Liver (tissue), 8 donors: ENCODE measurements at regions not wholly inside any gene's neighbourhood (a gene's known extent, or its start where the extent isn't known, plus 50 kb on each side); places are given as distances from the start of the nearest gene placed in this dataset.

Experiments
- DNase-seq: peaks from one replicate; pipeline ENCODE4 v3.0.0-alpha.2; 2017; ENCODE audit warnings: low spot score
- H3K27ac ChIP-seq, 2 donors: one replicate each; pipeline ENCODE4 v1.7.0; 2013; ENCODE audit warnings: inconsistent platforms in 2 of 2, low read length in 2 of 2, control low read depth in 1 of 2, low read depth in 1 of 2, mild to moderate bottlenecking in 1 of 2
- H3K27me3 ChIP-seq, 4 donors: one replicate each; pipeline versions ENCODE4 v1.6.1 to v1.7.0; 2013; ENCODE audit warnings: low read length in 3 of 4, inconsistent platforms in 1 of 4, mild to moderate bottlenecking in 1 of 4, moderate library complexity in 1 of 4; ENCODE audit not compliant: control insufficient read depth in 4 of 4, insufficient read depth in 4 of 4
- H3K36me3 ChIP-seq, 4 donors: one replicate each; pipeline versions ENCODE4 v1.6.1 to v1.7.0; 2013; ENCODE audit warnings: low read length in 3 of 4, mild to moderate bottlenecking in 3 of 4, low read depth in 1 of 4, moderate library complexity in 1 of 4; ENCODE audit not compliant: control insufficient read depth in 4 of 4, insufficient read depth in 3 of 4
- H3K4me1 ChIP-seq, 4 donors: one replicate each; pipeline versions ENCODE4 v1.6.1 to v1.7.0; 2013; ENCODE audit warnings: low read length in 3 of 4, mild to moderate bottlenecking in 3 of 4, moderate library complexity in 1 of 4; ENCODE audit not compliant: control insufficient read depth in 4 of 4, insufficient read depth in 4 of 4
- H3K4me3 ChIP-seq, 3 donors: one replicate each; pipeline versions ENCODE4 v1.6.1 to v1.7.0; 2013; ENCODE audit warnings: low read length in 3 of 3, control low read depth in 1 of 3, low read depth in 1 of 3, mild to moderate bottlenecking in 1 of 3
- H3K9ac ChIP-seq, 2 donors: one replicate each; pipeline ENCODE4 v1.7.0; 2013; ENCODE audit warnings: low read length in 2 of 2, mild to moderate bottlenecking in 2 of 2, moderate library complexity in 2 of 2, control low read depth in 1 of 2, low read depth in 1 of 2
- H3K9me3 ChIP-seq, 4 donors: one replicate each; pipeline versions ENCODE4 v1.6.1 to v1.7.0; 2013; ENCODE audit warnings: low read length in 3 of 4; ENCODE audit not compliant: control insufficient read depth in 4 of 4
- EGR1 ChIP-seq, 2 donors: IDR thresholded peaks; 2 replicates each; pipeline ENCODE4 v1.6.1; 2016 to 2018; ENCODE audit warnings: antibody characterized with exemption in 2 of 2, low read depth in 2 of 2
- FOXA1 ChIP-seq: IDR thresholded peaks from 2 replicates; pipeline ENCODE4 v1.6.1; 2016; ENCODE audit warnings: antibody characterized with exemption
- FOXA2 ChIP-seq: IDR thresholded peaks from 2 replicates; pipeline ENCODE4 v1.6.1; 2016; ENCODE audit warnings: antibody characterized with exemption
- HNF4G ChIP-seq: IDR thresholded peaks from 2 replicates; pipeline ENCODE4 v1.6.1; 2016; ENCODE audit warnings: antibody characterized with exemption
- JUND ChIP-seq, 2 donors: IDR thresholded peaks; 2 replicates each; pipeline ENCODE4 v1.6.1; 2016; ENCODE audit warnings: antibody characterized with exemption in 2 of 2
- NR2F2 ChIP-seq: IDR thresholded peaks from 2 replicates; pipeline ENCODE4 v1.6.1; 2016; ENCODE audit warnings: antibody characterized with exemption
- RXRA ChIP-seq, 2 donors: IDR thresholded peaks; 2 replicates each; pipeline ENCODE4 v1.6.1; 2017 to 2018; ENCODE audit warnings: antibody characterized with exemption in 2 of 2, mild to moderate bottlenecking in 1 of 2
- SP1 ChIP-seq: IDR thresholded peaks from 2 replicates; pipeline ENCODE4 v1.6.1; 2018; ENCODE audit warnings: antibody characterized with exemption, mild to moderate bottlenecking
- TAF1 ChIP-seq: conservative IDR thresholded peaks from 2 replicates; pipeline ENCODE4 v1.6.1; 2016; ENCODE audit warnings: antibody characterized with exemption, mild to moderate bottlenecking
- YY1 ChIP-seq: IDR thresholded peaks from 2 replicates; pipeline ENCODE4 v1.6.1; 2016; ENCODE audit warnings: antibody characterized with exemption, mild to moderate bottlenecking
- WGBS: extraction: QIAGEN DNeasy Blood & Tissue Kit; methylation state at CpG from one replicate; pipeline ENCODE4 v1.1.7; 2013; 5-methylcytosine and 5-hydroxymethylcytosine counted together
- TF ChIP-seq, protein P1 (sequence below): IDR thresholded peaks from 2 replicates; pipeline ENCODE4 v1.6.1; 2016; ENCODE audit warnings: antibody characterized with exemption
- TF ChIP-seq, protein P2 (sequence below): IDR thresholded peaks from 2 replicates; pipeline ENCODE4 v1.6.1; 2016; ENCODE audit warnings: antibody characterized with exemption
- TF ChIP-seq, protein P3 (sequence below): fragments of 150-350 bp; IDR thresholded peaks from 2 replicates; pipeline ENCODE4 v1.5.1; 2017; ENCODE audit warnings: improper control_type of control experiment, low read depth, low read length; ENCODE audit not compliant: missing input control
- TF ChIP-seq, protein P4 (sequence below): IDR thresholded peaks from 2 replicates; pipeline ENCODE4 v1.6.1; 2016; ENCODE audit warnings: antibody characterized with exemption
- TF ChIP-seq, protein P5 (sequence below): IDR thresholded peaks from 2 replicates; pipeline ENCODE4 v1.6.1; 2016; ENCODE audit warnings: antibody characterized with exemption, mild to moderate bottlenecking
- donor health status: healthy.
- donor health status: healthy.
- donor health status: healthy.
- donor health status: healthy.
- donor health status: healthy.

DNA sequence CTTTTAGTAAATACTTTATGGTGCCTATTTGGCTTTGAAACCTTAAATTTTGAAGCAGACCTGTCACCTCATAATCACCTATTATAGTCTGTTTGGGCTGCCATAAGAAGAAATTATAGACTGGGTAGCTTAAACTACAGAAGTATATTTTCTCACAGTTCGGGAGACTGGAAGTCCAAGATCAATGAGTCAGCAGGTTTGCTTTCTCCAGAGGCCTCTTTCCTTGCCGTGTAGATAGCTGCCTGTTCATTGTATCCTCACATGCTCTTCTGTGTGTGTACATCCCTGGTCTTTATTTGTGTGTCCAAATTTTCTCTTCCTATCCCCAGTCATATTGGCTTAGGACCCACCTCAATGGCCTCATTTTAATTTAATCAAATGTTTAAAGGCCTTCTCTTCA lies 518.2 kb downstream of the ADGRL2 start:
- H3K27ac ChIP-seq = no peak overlapping the region
- peaks cover 0 to 2% (median 0%) of the 10 kb centered on the region in 4 donors for H3K4me1 ChIP-seq
- WGBS = 83% methylated on average over 2 of the region's 2 CpGs
- DNase-seq = no peak
- TF ChIP-seq, protein P1, sequence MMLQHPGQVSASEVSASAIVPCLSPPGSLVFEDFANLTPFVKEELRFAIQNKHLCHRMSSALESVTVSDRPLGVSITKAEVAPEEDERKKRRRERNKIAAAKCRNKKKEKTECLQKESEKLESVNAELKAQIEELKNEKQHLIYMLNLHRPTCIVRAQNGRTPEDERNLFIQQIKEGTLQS = no peak
- TF ChIP-seq NR2F2 = no peak
- TF ChIP-seq, protein P2, sequence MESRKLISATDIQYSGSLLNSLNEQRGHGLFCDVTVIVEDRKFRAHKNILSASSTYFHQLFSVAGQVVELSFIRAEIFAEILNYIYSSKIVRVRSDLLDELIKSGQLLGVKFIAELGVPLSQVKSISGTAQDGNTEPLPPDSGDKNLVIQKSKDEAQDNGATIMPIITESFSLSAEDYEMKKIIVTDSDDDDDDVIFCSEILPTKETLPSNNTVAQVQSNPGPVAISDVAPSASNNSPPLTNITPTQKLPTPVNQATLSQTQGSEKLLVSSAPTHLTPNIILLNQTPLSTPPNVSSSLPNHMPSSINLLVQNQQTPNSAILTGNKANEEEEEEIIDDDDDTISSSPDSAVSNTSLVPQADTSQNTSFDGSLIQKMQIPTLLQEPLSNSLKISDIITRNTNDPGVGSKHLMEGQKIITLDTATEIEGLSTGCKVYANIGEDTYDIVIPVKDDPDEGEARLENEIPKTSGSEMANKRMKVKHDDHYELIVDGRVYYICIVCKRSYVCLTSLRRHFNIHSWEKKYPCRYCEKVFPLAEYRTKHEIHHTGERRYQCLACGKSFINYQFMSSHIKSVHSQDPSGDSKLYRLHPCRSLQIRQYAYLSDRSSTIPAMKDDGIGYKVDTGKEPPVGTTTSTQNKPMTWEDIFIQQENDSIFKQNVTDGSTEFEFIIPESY = no peak
- H3K9me3 ChIP-seq = no peaks in the 10 kb centered on the region
- H3K36me3 ChIP-seq = no peaks in the 10 kb centered on the region
- H3K27me3 ChIP-seq = no peaks in the 10 kb centered on the region
- no peak overlapping the region for H3K4me3 ChIP-seq
- no peak overlapping the region for H3K9ac ChIP-seq

DNA sequence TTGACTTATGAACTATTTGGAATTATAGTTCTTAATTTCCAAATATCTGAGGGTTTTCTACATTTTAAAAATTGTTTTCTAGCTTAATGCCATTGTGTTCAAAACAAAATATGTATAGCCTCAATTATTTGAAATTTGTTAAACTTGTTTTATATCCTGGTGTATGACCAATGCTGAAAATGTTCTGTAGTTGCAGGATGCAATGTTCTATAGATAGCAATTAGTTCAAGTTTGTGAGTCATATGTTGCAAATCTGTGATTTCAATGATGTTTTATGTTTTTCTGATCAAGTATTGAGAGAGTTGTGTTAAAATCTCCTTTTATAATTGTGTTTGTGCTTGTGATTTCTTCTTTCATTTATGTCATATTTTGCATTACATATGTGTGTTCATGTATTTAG lies 517.5 kb downstream of the ADGRL2 start:
- Histone ChIP-seq H3K9ac (no peak overlapping the region), H3K36me3 (no peaks in the 10 kb centered on the region), H3K4me1 (peaks cover 0 to 2% (median 0%) of the 10 kb centered on the region in 4 donors), H3K27me3 (no peaks in the 10 kb centered on the region), H3K4me3 (no peak overlapping the region), H3K9me3 (no peaks in the 10 kb centered on the region), H3K27ac (no peak overlapping the region)
- DNase-seq = no peak
- TF ChIP-seq, protein P3, sequence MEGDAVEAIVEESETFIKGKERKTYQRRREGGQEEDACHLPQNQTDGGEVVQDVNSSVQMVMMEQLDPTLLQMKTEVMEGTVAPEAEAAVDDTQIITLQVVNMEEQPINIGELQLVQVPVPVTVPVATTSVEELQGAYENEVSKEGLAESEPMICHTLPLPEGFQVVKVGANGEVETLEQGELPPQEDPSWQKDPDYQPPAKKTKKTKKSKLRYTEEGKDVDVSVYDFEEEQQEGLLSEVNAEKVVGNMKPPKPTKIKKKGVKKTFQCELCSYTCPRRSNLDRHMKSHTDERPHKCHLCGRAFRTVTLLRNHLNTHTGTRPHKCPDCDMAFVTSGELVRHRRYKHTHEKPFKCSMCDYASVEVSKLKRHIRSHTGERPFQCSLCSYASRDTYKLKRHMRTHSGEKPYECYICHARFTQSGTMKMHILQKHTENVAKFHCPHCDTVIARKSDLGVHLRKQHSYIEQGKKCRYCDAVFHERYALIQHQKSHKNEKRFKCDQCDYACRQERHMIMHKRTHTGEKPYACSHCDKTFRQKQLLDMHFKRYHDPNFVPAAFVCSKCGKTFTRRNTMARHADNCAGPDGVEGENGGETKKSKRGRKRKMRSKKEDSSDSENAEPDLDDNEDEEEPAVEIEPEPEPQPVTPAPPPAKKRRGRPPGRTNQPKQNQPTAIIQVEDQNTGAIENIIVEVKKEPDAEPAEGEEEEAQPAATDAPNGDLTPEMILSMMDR = no peak
- TF ChIP-seq SP1 (no peak), FOXA1 (no peak), RXRA (IDR thresholded peaks at IDR 0.05) (no peak), TAF1 (no peak), JUND (IDR thresholded peaks at IDR 0.05) (no peak), NR2F2 (no peak), EGR1 (IDR thresholded peaks at IDR 0.05; ENCODE audit: low read depth in 2 of 2) (no peak), HNF4G (no peak), FOXA2 (no peak), YY1 (no peak)
- TF ChIP-seq, protein P4, sequence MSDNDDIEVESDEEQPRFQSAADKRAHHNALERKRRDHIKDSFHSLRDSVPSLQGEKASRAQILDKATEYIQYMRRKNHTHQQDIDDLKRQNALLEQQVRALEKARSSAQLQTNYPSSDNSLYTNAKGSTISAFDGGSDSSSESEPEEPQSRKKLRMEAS = no peak
- TF ChIP-seq, protein P5, sequence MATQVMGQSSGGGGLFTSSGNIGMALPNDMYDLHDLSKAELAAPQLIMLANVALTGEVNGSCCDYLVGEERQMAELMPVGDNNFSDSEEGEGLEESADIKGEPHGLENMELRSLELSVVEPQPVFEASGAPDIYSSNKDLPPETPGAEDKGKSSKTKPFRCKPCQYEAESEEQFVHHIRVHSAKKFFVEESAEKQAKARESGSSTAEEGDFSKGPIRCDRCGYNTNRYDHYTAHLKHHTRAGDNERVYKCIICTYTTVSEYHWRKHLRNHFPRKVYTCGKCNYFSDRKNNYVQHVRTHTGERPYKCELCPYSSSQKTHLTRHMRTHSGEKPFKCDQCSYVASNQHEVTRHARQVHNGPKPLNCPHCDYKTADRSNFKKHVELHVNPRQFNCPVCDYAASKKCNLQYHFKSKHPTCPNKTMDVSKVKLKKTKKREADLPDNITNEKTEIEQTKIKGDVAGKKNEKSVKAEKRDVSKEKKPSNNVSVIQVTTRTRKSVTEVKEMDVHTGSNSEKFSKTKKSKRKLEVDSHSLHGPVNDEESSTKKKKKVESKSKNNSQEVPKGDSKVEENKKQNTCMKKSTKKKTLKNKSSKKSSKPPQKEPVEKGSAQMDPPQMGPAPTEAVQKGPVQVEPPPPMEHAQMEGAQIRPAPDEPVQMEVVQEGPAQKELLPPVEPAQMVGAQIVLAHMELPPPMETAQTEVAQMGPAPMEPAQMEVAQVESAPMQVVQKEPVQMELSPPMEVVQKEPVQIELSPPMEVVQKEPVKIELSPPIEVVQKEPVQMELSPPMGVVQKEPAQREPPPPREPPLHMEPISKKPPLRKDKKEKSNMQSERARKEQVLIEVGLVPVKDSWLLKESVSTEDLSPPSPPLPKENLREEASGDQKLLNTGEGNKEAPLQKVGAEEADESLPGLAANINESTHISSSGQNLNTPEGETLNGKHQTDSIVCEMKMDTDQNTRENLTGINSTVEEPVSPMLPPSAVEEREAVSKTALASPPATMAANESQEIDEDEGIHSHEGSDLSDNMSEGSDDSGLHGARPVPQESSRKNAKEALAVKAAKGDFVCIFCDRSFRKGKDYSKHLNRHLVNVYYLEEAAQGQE = no peak
- TF ChIP-seq, protein P2 = no peak
- TF ChIP-seq, protein P1 = no peak
